GM19397 (cell line): ENCODE measurements at regions not wholly inside any gene's neighbourhood (a gene's known extent, or its start where the extent isn't known, plus 50 kb on each side); places are given as distances from the start of the nearest gene placed in this dataset.

Experiments
- ATAC-seq: cut with Tn5 transposase; IDR thresholded peaks from one replicate; pipeline ENCODE4 v1.9.1; 2021; ENCODE audit warnings: mild to moderate bottlenecking, moderate library complexity; ENCODE audit not compliant: unreplicated experiment

DNA sequence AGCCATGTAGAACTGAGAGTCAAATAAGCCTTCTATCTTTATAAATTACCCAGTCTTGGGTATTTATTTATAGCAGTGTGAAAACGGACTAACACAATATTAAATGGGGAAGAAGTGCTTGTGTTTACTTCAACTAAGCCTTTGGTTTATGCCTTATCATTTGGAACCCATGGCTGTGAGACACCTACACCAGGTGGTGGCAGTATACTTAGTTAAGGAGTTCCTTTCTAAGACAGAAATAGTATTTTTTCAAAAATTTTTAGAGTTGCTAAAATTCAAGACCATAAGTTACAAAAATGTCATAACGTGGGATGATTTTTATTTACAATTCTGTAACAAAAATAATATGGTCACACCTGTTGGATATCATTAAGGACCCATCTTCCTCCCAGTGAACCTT lies 354.5 kb upstream of the SOX14 start:
- ATAC-seq = no peak

DNA sequence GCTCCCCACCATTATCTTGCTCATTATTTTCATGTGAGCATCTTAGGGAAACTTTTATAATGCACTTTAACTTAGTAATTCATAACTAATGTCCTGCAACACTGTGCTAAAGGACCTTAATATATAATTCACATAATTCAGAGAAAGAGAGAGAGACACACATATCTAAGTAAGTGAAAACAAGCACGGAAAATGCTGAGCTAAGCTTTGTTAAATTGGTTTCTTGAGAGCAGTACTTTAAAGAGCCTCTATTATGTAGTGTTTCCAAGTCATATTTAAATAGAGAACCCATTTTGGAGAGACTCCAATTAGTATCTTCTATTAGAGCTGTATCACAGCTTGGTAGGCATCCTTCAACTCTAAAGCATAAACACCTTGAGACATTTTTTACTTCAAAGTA lies 354.1 kb upstream of the SOX14 start:
- ATAC-seq = no peak

DNA sequence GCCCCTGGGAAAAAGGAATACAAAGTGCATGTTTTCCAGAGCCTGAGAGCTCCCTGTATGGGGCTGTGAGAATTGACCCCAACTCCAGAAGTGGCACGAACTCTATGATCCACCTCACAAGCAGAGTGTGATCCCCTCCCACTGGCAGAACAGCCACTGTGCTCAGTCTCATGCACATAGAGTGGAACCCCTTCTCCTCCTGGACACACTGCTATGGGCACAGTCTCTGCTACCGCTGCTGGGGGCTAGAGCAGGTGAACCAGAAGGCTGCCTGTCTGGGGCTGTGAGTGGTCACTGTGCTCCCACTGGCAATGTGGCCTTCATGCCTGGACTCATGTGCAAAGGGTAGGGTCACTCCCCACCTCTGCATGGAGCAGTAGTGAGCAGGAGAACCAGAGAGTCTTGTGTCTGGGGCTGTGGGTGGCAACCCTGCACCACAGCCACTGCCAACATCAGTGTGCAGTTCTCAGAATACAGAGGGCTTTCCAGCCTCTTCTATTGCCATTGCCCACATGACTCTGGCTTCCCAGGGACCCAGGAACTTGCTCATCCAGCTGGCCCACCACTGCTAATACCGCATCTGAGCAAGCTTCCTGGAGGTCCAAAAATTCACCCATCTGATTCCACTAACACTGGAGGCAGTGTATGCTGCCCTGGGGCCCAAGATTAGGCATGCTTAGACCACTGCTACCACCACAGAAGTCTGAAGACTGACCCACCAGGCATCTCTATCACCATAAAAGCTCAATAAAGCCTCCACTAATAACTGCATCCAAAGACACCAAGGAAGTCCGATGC lies 343.7 kb upstream of the SOX14 start:
- no peak for ATAC-seq

GRCh38 chr3:137438561-137438960 lies 325.6 kb upstream of the SOX14 start:
- ATAC-seq = no peak

DNA sequence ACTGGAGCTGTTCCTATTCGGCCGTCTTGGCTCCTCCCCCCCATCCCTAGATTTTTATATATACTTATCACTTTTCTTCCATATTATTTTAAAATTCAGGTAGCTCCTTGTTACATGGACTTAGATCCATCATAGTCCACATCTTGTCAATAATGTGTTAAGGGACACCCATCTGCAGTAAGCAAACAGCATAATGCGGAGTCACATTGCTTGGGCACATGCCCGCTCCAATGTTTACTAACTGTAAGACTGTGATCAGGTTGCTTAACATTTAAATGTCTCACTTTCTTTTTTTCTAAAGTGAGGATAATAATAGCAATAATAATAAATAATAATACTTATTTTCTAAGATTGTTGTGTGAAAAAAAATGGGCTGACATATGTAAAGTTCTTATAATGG lies 303.2 kb upstream of the SOX14 start:
- ATAC-seq = no peak

- no peak for ATAC-seq
Observed at GRCh38 chr3:137463131-137463530, 301.0 kb upstream of the SOX14 start.

DNA sequence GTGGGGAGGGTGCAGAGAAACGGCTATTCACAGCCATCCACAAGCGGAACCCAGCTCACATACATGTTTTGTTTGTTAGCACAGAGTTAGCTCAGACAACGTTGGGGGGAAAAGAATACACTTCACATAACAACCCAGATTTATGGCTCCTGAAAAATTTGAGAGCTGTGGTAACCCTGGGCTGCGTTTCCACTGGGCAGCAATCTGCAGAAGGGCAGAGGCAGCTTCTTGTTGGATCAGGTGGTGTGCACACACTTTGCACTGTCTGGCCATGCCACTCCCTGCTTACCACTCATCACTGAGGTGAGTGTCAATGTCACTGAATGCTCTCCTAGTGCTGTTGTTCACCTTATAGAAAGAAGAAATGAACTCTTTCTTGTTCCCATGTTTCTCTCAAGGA lies 299.8 kb upstream of the SOX14 start:
- ATAC-seq = no peak

- ATAC-seq = no peak
Observed at GRCh38 chr3:137468446-137468845, 295.7 kb upstream of the SOX14 start.

- ATAC-seq = no peak
Observed at GRCh38 chr3:137469263-137469662, 294.9 kb upstream of the SOX14 start.

DNA sequence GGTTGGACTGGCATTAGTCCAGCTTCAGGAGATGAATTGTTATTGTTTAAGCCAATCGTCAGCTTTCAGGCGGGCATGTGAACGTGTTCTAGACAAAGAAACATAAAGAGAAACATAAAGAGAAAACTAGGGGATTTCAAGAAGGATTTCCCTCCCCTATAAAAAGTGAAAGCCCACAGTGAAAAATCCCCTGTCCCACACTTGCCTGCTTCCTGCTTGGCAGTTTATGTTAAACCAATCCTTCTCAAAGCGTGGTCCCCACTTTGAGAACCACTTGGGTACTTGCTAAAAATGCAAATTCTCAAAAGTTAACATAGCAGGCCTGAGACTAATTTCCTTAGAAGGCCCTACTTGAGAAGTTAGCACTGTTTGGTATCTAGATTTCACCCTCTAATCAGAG lies 293.0 kb upstream of the SOX14 start:
- no peak for ATAC-seq

GRCh38 chr3:137471558-137472204 lies 292.4 kb upstream of the SOX14 start:
- ATAC-seq = no peak

DNA sequence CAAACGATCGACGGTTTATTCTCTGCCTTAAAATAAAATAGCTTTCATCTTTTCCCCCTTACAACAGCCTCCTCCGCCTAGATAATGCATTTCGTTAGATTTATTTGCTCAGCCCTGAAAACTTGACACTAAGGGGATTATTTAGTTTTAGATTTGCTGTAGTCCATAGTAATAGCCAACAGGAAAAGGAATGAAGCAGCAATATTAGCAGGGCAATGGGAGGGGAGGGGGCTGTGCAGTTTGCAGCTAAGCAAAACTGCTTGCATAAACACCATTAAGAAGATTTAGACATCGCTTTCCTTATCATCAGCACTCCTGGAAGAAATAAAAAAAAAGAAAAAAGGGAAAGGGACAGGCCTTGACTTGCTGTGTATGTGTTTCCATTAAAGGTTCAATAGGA lies 286.5 kb upstream of the SOX14 start:
- no peak for ATAC-seq

GRCh38 chr3:137509354-137510045 lies 254.6 kb upstream of the SOX14 start:
- ATAC-seq = no peak

DNA sequence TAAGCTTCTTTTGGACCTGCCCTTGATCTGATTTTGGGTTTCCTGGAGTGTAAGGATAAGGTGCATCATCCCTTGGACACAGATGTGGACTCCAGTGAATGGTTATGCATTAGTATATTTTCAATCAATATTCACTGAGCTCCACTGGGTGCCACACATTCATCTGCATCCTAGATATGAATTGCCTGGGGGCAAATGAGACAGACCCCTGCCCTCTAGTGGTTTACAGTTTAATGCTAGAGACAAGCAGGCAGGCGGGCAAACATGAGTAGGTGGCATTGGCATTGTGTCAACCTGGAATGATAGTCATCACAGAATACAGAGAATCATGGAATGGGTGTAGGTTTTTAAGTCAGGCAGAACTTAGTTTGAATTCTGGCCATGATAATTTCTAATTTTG lies 252.5 kb upstream of the SOX14 start:
- no peak for ATAC-seq

GRCh38 chr3:137514853-137515252 lies 249.3 kb upstream of the SOX14 start:
- no peak for ATAC-seq

DNA sequence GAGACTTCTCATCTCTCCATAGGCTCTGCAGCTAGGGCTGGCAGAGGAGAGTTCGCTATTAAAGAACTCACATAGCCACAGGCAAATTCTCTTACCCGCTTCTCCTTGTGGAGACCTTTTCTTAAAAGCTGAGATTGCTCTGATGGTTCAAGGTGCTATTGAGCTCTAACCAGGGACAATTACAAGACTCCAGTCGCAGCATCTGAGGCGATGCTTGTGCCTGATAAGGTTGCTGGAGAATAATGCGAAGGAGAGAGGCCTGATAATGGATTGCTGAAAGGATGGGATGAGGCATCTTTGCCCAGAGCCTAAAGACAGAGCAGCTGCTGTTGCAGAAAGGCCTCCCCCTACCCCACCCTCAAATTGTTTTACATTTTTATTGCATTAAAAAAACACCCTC lies 244.5 kb upstream of the SOX14 start:
- no peak for ATAC-seq

- ATAC-seq = no peak
Observed at GRCh38 chr3:137524751-137525150, 239.4 kb upstream of the SOX14 start.

DNA sequence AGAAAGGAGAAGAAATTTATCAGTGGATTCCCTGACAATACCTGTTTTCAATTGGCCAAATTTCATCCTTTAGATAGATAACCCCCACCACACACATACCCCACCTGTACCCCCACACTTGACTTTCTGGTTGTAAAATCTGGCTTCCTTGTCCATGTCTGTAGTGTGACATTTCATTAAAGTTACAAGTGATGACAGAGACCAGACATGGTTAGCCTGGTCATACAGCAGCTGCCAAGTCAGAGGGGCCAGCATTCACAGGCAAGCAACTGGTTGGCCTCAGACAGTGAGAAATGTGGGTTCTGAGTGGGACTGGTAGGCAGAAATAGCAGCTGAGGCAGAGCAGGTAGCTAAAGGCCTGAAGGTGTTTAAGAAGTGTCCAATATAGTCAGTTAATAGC lies 238.6 kb upstream of the SOX14 start:
- no peak for ATAC-seq

GRCh38 chr3:137542049-137542448 lies 222.1 kb upstream of the SOX14 start:
- ATAC-seq = no peak

GRCh38 chr3:137554242-137554641 lies 209.9 kb upstream of the SOX14 start:
- ATAC-seq = no peak

DNA sequence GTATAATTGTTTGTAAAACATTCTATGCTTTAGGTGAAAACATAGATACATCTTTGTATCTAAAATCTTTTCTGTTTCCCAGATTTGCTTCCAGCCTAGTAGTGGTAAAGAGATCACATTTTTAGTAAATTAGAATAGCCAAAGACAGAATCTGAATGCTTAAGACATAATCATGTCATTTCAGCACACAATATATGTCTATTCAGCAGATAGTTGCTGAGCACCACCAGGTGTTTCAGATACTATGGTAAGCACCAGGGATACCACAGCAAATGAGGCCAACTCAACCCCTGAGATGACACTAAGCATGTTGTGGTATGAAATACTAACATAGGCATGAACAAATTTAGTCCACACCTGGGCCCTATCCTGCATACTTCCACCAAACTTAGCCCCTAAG lies 195.2 kb upstream of the SOX14 start:
- ATAC-seq = no peak

GRCh38 chr3:137572931-137573330 lies 191.2 kb upstream of the SOX14 start:
- ATAC-seq = no peak
